OCI-LY7 (cell line): ENCODE measurements at regions not wholly inside any gene's neighbourhood (a gene's known extent, or its start where the extent isn't known, plus 50 kb on each side); places are given as distances from the start of the nearest gene placed in this dataset.

Source experiments
- BruUV-seq: library from RNA; stranded (reverse); fragments of 400-500 nt; replicated peaks from 2 replicates; lab custom pipeline; 2021; lab: Mats Ljungman, UMichigan
- CTCF ChIA-PET: fragments of 300-600 bp; sonication (Branson Sonifier 250); formaldehyde crosslinking; loops from one replicate; lab custom pipeline; 2022; ENCODE audit warnings: antibody characterized with exemption; ENCODE audit not compliant: unreplicated experiment; lab: Charles Lee
- POLR2A ChIA-PET: fragments of 300-600 bp; sonication (Branson Sonifier 250); formaldehyde crosslinking; loops from one replicate; lab custom pipeline; 2022; ENCODE audit warnings: antibody characterized with exemption; lab: Charles Lee
- DNase-seq: peaks from one replicate; pipeline ENCODE4 v3.0.0-alpha.2; 2015; ENCODE audit warnings: low spot score
- H2AFZ ChIP-seq: fragments of 200-600 bp; sonication (generic), shearing (Covaris generic); 2 replicates; pipeline ENCODE4 v1.6.1; 2014; ENCODE audit warnings: mild to moderate bottlenecking, antibody characterized with exemption, low read length, moderate library complexity
- H3K27ac ChIP-seq: fragments of 200-600 bp; sonication (generic); 2 replicates; pipeline ENCODE4 v1.5.1; 2014; ENCODE audit warnings: mixed run types, low read depth, mild to moderate bottlenecking, moderate library complexity, low read length, inconsistent platforms; ENCODE audit not compliant: poor library complexity, severe bottlenecking
- H3K36me3 ChIP-seq: fragments of 200-600 bp; sonication (generic); 2 replicates; pipeline ENCODE4 v1.6.1; 2014; ENCODE audit warnings: mild to moderate bottlenecking, antibody characterized with exemption, low read length, moderate library complexity, mixed read lengths; ENCODE audit not compliant: insufficient read depth
- H3K4me1 ChIP-seq: fragments of 200-600 bp; sonication (generic); 2 replicates; pipeline ENCODE4 v1.5.1; 2014; ENCODE audit warnings: mild to moderate bottlenecking, low read length; ENCODE audit not compliant: insufficient read depth, poor library complexity, severe bottlenecking
- H3K4me2 ChIP-seq: fragments of 200-600 bp; sonication (generic); 2 replicates; pipeline ENCODE4 v1.6.1; 2014; ENCODE audit warnings: mild to moderate bottlenecking, low read length
- H3K4me3 ChIP-seq: fragments of 200-600 bp; sonication (generic); 2 replicates; pipeline ENCODE4 v1.5.1; 2014; ENCODE audit warnings: mild to moderate bottlenecking, low read depth, low read length; ENCODE audit not compliant: poor library complexity, severe bottlenecking
- H3K79me2 ChIP-seq: fragments of 200-600 bp; sonication (generic); 2 replicates; pipeline ENCODE4 v1.6.1; 2016; ENCODE audit warnings: low read depth, mild to moderate bottlenecking, low read length, moderate library complexity, mixed read lengths; ENCODE audit not compliant: insufficient read depth
- H3K9me2 ChIP-seq: fragments of 200-600 bp; sonication (generic); 2 replicates; pipeline ENCODE4 v1.6.1; 2016; ENCODE audit warnings: mild to moderate bottlenecking, low read length, mixed read lengths; ENCODE audit not compliant: insufficient read depth
- H3K9me3 ChIP-seq: fragments of 200-600 bp; sonication (generic); 2 replicates; pipeline ENCODE4 v1.6.1; 2014; ENCODE audit warnings: mild to moderate bottlenecking, mixed run types, low read length, mixed read lengths
- H4K20me1 ChIP-seq: fragments of 200-600 bp; sonication (generic); 2 replicates; pipeline ENCODE4 v1.6.1; 2014; ENCODE audit warnings: mild to moderate bottlenecking, antibody characterized with exemption, low read length, moderate library complexity, mixed read lengths; ENCODE audit not compliant: insufficient read depth
- EZH2phosphoT487 ChIP-seq: fragments of 200-600 bp; sonication (generic); IDR thresholded peaks from 2 replicates; pipeline ENCODE4 v1.6.1; 2018; ENCODE audit warnings: low read depth, borderline replicate concordance, mild to moderate bottlenecking, mixed run types, antibody characterized with exemption, low read length, moderate library complexity, mixed read lengths
- intact Hi-C: fragments of 100-400 bp; cut with micrococcal nuclease; formaldehyde crosslinking; loops from one replicate; pipeline ENCODE4 v1.10.0; 2022; ENCODE audit not compliant: unreplicated experiment
- TF ChIP-seq, protein P1 (sequence below): fragments of 200-600 bp; sonication (generic); conservative IDR thresholded peaks from 2 replicates; pipeline ENCODE4 v1.5.1; 2014; ENCODE audit warnings: mild to moderate bottlenecking, antibody characterized with exemption, low read length, moderate library complexity, mixed read lengths

DNA sequence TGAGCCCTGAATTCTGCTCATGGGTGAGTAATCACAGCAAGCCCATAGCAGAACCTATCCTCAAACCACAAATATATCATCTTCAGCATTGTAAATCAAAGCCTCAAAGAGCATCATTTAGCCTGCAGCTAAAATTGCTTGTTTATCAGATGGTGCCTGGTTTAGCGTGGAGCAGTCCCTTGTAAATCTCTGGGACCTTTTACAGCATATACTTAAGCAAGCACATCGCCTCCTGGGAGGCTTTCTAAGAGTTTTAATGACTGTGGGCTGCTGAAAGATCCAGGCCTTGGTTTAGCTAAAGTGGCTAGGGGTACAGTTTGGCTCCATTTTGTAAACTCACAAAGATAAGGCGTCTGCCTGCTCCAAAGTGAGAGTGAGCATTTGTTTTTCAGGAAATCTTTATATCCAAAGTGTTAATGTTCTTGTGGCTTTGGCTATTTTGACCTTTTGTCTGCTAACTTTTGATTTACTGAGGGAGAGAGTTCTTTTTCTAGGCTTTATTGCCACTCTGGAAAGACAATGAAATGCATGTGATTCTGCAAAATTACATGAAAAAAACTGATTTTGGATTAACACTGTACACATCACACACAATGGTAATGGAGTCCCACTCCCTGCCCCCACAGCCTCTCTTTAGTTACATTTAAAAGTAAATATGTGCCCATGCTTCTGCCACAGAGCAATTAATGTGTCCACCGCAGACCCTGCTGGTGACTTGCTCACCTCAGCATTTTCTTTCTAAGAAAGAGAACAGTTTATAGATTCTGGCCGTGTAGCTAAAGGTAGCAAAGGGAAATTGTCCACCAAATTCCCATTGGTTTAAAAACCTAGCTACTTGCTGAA, 194.8 kb downstream of the LNPK start:
- Histone ChIP-seq H3K79me2 (no peaks in the 10 kb centered on the region), H2AFZ (no peak overlapping the region), H3K9me2 (no peaks in the 10 kb centered on the region), H3K9me3 (no peaks in the 10 kb centered on the region), H3K36me3 (no peaks in the 10 kb centered on the region), H3K4me2 (no peak overlapping the region), H3K27ac (no peak overlapping the region), H4K20me1 (no peaks in the 10 kb centered on the region), H3K4me1 (no peaks in the 10 kb centered on the region), H3K4me3 (no peak overlapping the region)
- POLR2A ChIA-PET = interaction anchor here (0.6 kb wide), 1 partner anchor 956 kb away, joined by 3 read pairs; no protein-coding TSS in a partner anchor
- intact Hi-C loops = no loop called here
- TF ChIP-seq EZH2phosphoT487 = no peak
- TF ChIP-seq, protein P1, sequence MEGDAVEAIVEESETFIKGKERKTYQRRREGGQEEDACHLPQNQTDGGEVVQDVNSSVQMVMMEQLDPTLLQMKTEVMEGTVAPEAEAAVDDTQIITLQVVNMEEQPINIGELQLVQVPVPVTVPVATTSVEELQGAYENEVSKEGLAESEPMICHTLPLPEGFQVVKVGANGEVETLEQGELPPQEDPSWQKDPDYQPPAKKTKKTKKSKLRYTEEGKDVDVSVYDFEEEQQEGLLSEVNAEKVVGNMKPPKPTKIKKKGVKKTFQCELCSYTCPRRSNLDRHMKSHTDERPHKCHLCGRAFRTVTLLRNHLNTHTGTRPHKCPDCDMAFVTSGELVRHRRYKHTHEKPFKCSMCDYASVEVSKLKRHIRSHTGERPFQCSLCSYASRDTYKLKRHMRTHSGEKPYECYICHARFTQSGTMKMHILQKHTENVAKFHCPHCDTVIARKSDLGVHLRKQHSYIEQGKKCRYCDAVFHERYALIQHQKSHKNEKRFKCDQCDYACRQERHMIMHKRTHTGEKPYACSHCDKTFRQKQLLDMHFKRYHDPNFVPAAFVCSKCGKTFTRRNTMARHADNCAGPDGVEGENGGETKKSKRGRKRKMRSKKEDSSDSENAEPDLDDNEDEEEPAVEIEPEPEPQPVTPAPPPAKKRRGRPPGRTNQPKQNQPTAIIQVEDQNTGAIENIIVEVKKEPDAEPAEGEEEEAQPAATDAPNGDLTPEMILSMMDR = no peak
- CTCF ChIA-PET = no interaction called here
- no peak for DNase-seq
- no TSS peak for BruUV-seq

DNA sequence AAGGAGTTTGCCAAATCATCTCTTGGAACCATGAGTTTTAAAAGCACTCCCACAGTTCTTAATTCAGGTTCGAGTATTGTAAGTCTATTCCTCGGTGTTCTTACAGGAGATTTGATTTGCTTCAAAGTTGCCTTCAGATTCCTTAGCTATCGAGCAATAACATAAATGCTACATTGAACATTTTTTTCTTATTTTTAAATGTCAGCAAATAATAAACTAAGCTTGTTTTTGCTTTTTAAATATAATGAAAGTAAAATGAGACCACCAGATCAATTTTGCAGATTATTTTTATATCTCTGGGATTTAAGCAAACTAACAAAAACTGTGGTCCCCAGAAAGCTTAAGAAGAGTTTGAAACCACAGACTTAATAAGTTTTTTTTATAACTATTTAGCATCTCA, 195.5 kb downstream of the LNPK start:
- TF ChIP-seq, protein P1 = no peak
- no peak for TF ChIP-seq EZH2phosphoT487
- Histone ChIP-seq H3K9me2 (no peaks in the 10 kb centered on the region), H3K4me1 (no peaks in the 10 kb centered on the region), H3K27ac (no peak overlapping the region), H3K4me3 (no peak overlapping the region), H3K4me2 (no peak overlapping the region), H2AFZ (no peak overlapping the region), H4K20me1 (no peaks in the 10 kb centered on the region), H3K36me3 (no peaks in the 10 kb centered on the region), H3K9me3 (no peaks in the 10 kb centered on the region), H3K79me2 (no peaks in the 10 kb centered on the region)
- intact Hi-C loops = no loop called here
- POLR2A ChIA-PET = no interaction called here
- BruUV-seq = no TSS peak
- CTCF ChIA-PET = no interaction called here
- no peak for DNase-seq

- Histone ChIP-seq H4K20me1 (no peaks in the 10 kb centered on the region), H3K4me3 (no peak overlapping the region), H3K36me3 (no peaks in the 10 kb centered on the region), H3K79me2 (no peaks in the 10 kb centered on the region), H3K9me2 (no peaks in the 10 kb centered on the region), H3K9me3 (no peaks in the 10 kb centered on the region), H3K4me2 (no peak overlapping the region), H2AFZ (no peak overlapping the region), H3K27ac (no peak overlapping the region), H3K4me1 (no peaks in the 10 kb centered on the region)
- intact Hi-C loops = no loop called here
- TF ChIP-seq, protein P1 = no peak
- no peak for TF ChIP-seq EZH2phosphoT487
- ChIA-PET POLR2A (interaction anchor here (0.9 kb wide), 1 partner anchor 18 kb away, joined by 3 read pairs; no protein-coding TSS in a partner anchor), CTCF (no interaction called here)
- no TSS peak for BruUV-seq
- DNase-seq = no peak
These were observed 196.0 kb downstream of the LNPK start for GRCh38 chr2:175806125-175806490.
